ENCODE measurements at regions not wholly inside any gene's neighbourhood (a gene's known extent, or its start where the extent isn't known, plus 50 kb on each side); places are given as distances from the start of the nearest gene placed in this dataset.

DNA sequence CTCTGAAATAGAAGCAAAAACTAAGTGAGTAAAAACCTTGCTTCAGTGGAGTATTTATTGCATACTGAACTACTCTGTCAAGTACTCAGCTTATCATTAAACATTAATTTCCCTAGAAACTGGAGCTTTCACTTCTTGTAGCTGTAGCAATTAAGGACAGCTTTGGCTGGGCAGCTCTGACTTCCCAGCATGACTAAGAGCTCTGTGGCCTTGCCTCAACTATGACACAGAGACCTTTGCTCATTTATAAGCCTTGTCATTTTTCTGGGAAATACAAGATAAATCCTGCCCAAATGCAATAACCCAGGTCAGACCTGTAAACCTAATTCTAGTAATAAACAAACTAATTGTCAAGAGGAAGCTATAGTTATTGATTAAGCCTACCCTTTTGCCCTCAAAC is 65.4 kb upstream of the STK32A start:
- Mint-ChIP-seq H3K4me1 (ENCODE audit: unreplicated experiment) (no peaks in the 10 kb centered on the region), H3K27me3 (ENCODE audit: unreplicated experiment) (no peaks in the 10 kb centered on the region), H3K27ac (ENCODE audit: unreplicated experiment) (no peak overlapping the region), H3K4me3 (ENCODE audit: unreplicated experiment) (no peak overlapping the region), H3K36me3 (ENCODE audit: low read depth, unreplicated experiment) (no peaks in the 10 kb centered on the region), H3K9me3 (ENCODE audit: unreplicated experiment) (no peaks in the 10 kb centered on the region)
- DNase-seq (ENCODE audit: low spot score): no peak
- TF ChIP-seq, protein P1, sequence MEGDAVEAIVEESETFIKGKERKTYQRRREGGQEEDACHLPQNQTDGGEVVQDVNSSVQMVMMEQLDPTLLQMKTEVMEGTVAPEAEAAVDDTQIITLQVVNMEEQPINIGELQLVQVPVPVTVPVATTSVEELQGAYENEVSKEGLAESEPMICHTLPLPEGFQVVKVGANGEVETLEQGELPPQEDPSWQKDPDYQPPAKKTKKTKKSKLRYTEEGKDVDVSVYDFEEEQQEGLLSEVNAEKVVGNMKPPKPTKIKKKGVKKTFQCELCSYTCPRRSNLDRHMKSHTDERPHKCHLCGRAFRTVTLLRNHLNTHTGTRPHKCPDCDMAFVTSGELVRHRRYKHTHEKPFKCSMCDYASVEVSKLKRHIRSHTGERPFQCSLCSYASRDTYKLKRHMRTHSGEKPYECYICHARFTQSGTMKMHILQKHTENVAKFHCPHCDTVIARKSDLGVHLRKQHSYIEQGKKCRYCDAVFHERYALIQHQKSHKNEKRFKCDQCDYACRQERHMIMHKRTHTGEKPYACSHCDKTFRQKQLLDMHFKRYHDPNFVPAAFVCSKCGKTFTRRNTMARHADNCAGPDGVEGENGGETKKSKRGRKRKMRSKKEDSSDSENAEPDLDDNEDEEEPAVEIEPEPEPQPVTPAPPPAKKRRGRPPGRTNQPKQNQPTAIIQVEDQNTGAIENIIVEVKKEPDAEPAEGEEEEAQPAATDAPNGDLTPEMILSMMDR (IDR thresholded peaks at IDR 0.05; ENCODE audit: unreplicated experiment): no peak

- no peak overlapping the region for H3K27ac Mint-ChIP-seq (ENCODE audit: unreplicated experiment)
- TF ChIP-seq, protein P1 (IDR thresholded peaks at IDR 0.05; ENCODE audit: unreplicated experiment): no peak
- no peak for DNase-seq (ENCODE audit: low spot score)
- no peaks in the 10 kb centered on the region for H3K36me3 Mint-ChIP-seq (ENCODE audit: low read depth, unreplicated experiment)
- no peak overlapping the region for H3K4me3 Mint-ChIP-seq (ENCODE audit: unreplicated experiment)
- H3K9me3 Mint-ChIP-seq (ENCODE audit: unreplicated experiment): no peaks in the 10 kb centered on the region
- no peaks in the 10 kb centered on the region for H3K27me3 Mint-ChIP-seq (ENCODE audit: unreplicated experiment)
- H3K4me1 Mint-ChIP-seq (ENCODE audit: unreplicated experiment): no peaks in the 10 kb centered on the region
These were observed 64.9 kb upstream of the STK32A start for GRCh38 chr5:147169901-147170300.

GRCh38 chr5:147170603-147171002 is 64.2 kb upstream of the STK32A start:
- TF ChIP-seq, protein P1 (IDR thresholded peaks at IDR 0.05; ENCODE audit: unreplicated experiment): no peak
- Mint-ChIP-seq H3K36me3 (ENCODE audit: low read depth, unreplicated experiment) (no peaks in the 10 kb centered on the region), H3K27ac (ENCODE audit: unreplicated experiment) (no peak overlapping the region)

GRCh38 chr5:147174671-147175265 is 60.1 kb upstream of the STK32A start:
- Mint-ChIP-seq H3K4me1 (ENCODE audit: unreplicated experiment) (no peaks in the 10 kb centered on the region), H3K9me3 (ENCODE audit: unreplicated experiment) (no peaks in the 10 kb centered on the region), H3K4me3 (ENCODE audit: unreplicated experiment) (no peak overlapping the region), H3K27me3 (ENCODE audit: unreplicated experiment) (no peaks in the 10 kb centered on the region), H3K36me3 (ENCODE audit: low read depth, unreplicated experiment) (no peaks in the 10 kb centered on the region), H3K27ac (ENCODE audit: unreplicated experiment) (no peak overlapping the region)
- no peak for DNase-seq (ENCODE audit: low spot score)
- TF ChIP-seq, protein P1 (IDR thresholded peaks at IDR 0.05; ENCODE audit: unreplicated experiment): no peak

More at GRCh38 chr5:147170603-147171002, 64.2 kb upstream of the STK32A start:
- no peak for DNase-seq (ENCODE audit: low spot score)
- Mint-ChIP-seq H3K9me3 (ENCODE audit: unreplicated experiment) (no peaks in the 10 kb centered on the region), H3K4me3 (ENCODE audit: unreplicated experiment) (no peak overlapping the region), H3K4me1 (ENCODE audit: unreplicated experiment) (no peaks in the 10 kb centered on the region), H3K27me3 (ENCODE audit: unreplicated experiment) (no peaks in the 10 kb centered on the region)

GRCh38 chr5:147175516-147176097 is 59.2 kb upstream of the STK32A start:
- Mint-ChIP-seq H3K36me3 (ENCODE audit: low read depth, unreplicated experiment) (no peaks in the 10 kb centered on the region), H3K4me1 (ENCODE audit: unreplicated experiment) (no peaks in the 10 kb centered on the region), H3K9me3 (ENCODE audit: unreplicated experiment) (no peaks in the 10 kb centered on the region), H3K27ac (ENCODE audit: unreplicated experiment) (no peak overlapping the region), H3K4me3 (ENCODE audit: unreplicated experiment) (no peak overlapping the region), H3K27me3 (ENCODE audit: unreplicated experiment) (no peaks in the 10 kb centered on the region)
- no peak for DNase-seq (ENCODE audit: low spot score)
- TF ChIP-seq, protein P1 (IDR thresholded peaks at IDR 0.05; ENCODE audit: unreplicated experiment): no peak

All from endothelial cell (in vitro differentiated cells).